HepG2 (cell line): ENCODE measurements at regions not wholly inside any gene's neighbourhood (a gene's known extent, or its start where the extent isn't known, plus 50 kb on each side); places are given as distances from the start of the nearest gene placed in this dataset.

Experiments used
- ATF7 ChIP-seq, 2 experiments: fragments of 450-650 bp in 1 of 2; sonication (generic) in 1 of 2; formaldehyde crosslinking in 1 of 2; IDR thresholded peaks; 2 replicates each; pipeline versions ENCODE4 v1.4.0 to v1.6.1; 2016 to 2020; ENCODE audit warnings: antibody characterized with exemption in 1 of 2, mild to moderate bottlenecking in 1 of 2, missing genetic modification reagents in 1 of 2
- EZH2 ChIP-seq: conservative IDR thresholded peaks from 2 replicates; pipeline ENCODE4 v1.6.1; 2012; ENCODE audit warnings: mild to moderate bottlenecking, low read depth, low read length, moderate library complexity
- STAT5B ChIP-seq: sonication (generic); formaldehyde crosslinking; IDR thresholded peaks from 2 replicates; pipeline ENCODE4 v1.4.0; 2020; ENCODE audit warnings: missing genetic modification reagents
- TBL1XR1 ChIP-seq: fragments of 150-350 bp; IDR thresholded peaks from 2 replicates; pipeline ENCODE4 v1.6.1; 2014; ENCODE audit warnings: borderline replicate concordance, low read length; ENCODE audit not compliant: partially characterized antibody
- ZNF761 ChIP-seq: sonication (generic); formaldehyde crosslinking; conservative IDR thresholded peaks from 2 replicates; pipeline ENCODE4 v1.4.0; 2020; ENCODE audit warnings: mild to moderate bottlenecking, missing genetic modification reagents
- TF ChIP-seq, protein P1 (sequence below): sonication (generic); formaldehyde crosslinking; IDR thresholded peaks from 2 replicates; pipeline ENCODE4 v1.4.0; 2020; ENCODE audit warnings: mild to moderate bottlenecking, missing genetic modification reagents
- TF ChIP-seq, protein P2 (sequence below): sonication (generic); formaldehyde crosslinking; IDR thresholded peaks from 2 replicates; pipeline ENCODE4 v1.5.0; 2020; ENCODE audit warnings: mild to moderate bottlenecking, missing genetic modification reagents, moderate library complexity
- TF ChIP-seq, protein P3 (sequence below): sonication (generic); formaldehyde crosslinking; IDR thresholded peaks from 2 replicates; pipeline ENCODE4 v1.8.1; 2023; ENCODE audit warnings: missing genetic modification reagents, inconsistent platforms, borderline replicate concordance

DNA sequence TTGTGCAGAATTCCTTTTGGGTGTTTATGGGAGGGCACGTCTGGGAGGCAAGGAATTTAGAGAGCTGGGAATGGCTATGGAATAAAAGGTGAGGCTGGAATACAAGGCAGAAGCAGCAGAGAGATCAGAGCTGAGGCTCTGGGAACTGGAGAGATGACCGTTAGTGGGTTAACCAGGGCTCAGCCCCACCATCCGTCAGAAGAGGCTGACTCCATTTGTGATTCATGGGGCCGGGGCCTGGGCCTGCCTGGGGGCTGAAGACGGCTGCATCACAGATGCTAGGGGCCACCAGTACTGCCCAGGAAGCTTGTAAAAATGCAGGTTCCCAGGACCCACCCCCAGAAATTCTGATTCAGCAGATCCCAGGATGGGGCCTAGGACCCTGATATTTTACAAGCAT lies 398.1 kb downstream of the MED13L start:
- TF ChIP-seq, protein P1, sequence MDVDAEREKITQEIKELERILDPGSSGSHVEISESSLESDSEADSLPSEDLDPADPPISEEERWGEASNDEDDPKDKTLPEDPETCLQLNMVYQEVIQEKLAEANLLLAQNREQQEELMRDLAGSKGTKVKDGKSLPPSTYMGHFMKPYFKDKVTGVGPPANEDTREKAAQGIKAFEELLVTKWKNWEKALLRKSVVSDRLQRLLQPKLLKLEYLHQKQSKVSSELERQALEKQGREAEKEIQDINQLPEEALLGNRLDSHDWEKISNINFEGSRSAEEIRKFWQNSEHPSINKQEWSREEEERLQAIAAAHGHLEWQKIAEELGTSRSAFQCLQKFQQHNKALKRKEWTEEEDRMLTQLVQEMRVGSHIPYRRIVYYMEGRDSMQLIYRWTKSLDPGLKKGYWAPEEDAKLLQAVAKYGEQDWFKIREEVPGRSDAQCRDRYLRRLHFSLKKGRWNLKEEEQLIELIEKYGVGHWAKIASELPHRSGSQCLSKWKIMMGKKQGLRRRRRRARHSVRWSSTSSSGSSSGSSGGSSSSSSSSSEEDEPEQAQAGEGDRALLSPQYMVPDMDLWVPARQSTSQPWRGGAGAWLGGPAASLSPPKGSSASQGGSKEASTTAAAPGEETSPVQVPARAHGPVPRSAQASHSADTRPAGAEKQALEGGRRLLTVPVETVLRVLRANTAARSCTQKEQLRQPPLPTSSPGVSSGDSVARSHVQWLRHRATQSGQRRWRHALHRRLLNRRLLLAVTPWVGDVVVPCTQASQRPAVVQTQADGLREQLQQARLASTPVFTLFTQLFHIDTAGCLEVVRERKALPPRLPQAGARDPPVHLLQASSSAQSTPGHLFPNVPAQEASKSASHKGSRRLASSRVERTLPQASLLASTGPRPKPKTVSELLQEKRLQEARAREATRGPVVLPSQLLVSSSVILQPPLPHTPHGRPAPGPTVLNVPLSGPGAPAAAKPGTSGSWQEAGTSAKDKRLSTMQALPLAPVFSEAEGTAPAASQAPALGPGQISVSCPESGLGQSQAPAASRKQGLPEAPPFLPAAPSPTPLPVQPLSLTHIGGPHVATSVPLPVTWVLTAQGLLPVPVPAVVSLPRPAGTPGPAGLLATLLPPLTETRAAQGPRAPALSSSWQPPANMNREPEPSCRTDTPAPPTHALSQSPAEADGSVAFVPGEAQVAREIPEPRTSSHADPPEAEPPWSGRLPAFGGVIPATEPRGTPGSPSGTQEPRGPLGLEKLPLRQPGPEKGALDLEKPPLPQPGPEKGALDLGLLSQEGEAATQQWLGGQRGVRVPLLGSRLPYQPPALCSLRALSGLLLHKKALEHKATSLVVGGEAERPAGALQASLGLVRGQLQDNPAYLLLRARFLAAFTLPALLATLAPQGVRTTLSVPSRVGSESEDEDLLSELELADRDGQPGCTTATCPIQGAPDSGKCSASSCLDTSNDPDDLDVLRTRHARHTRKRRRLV (CRISPR knock-in tag), result no peak
- TF ChIP-seq, protein P2, sequence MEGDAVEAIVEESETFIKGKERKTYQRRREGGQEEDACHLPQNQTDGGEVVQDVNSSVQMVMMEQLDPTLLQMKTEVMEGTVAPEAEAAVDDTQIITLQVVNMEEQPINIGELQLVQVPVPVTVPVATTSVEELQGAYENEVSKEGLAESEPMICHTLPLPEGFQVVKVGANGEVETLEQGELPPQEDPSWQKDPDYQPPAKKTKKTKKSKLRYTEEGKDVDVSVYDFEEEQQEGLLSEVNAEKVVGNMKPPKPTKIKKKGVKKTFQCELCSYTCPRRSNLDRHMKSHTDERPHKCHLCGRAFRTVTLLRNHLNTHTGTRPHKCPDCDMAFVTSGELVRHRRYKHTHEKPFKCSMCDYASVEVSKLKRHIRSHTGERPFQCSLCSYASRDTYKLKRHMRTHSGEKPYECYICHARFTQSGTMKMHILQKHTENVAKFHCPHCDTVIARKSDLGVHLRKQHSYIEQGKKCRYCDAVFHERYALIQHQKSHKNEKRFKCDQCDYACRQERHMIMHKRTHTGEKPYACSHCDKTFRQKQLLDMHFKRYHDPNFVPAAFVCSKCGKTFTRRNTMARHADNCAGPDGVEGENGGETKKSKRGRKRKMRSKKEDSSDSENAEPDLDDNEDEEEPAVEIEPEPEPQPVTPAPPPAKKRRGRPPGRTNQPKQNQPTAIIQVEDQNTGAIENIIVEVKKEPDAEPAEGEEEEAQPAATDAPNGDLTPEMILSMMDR (CRISPR knock-in tag), result no peak
- TF ChIP-seq STAT5B (CRISPR knock-in tag), result no peak
- TF ChIP-seq, protein P3, sequence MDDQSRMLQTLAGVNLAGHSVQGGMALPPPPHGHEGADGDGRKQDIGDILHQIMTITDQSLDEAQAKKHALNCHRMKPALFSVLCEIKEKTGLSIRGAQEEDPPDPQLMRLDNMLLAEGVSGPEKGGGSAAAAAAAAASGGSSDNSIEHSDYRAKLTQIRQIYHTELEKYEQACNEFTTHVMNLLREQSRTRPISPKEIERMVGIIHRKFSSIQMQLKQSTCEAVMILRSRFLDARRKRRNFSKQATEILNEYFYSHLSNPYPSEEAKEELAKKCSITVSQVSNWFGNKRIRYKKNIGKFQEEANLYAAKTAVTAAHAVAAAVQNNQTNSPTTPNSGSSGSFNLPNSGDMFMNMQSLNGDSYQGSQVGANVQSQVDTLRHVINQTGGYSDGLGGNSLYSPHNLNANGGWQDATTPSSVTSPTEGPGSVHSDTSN (CRISPR knock-in tag), result no peak
- no peak for TF ChIP-seq TBL1XR1
- TF ChIP-seq ATF7 (IDR thresholded peaks at IDR 0.05), result no peak
- TF ChIP-seq ATF7 (CRISPR knock-in tag; IDR thresholded peaks at IDR 0.05), result no peak
- no peak for TF ChIP-seq EZH2
- no peak for TF ChIP-seq ZNF761 (CRISPR knock-in tag)
